Dermis microvascular lymphatic vessel endothelial cell (primary cell): ENCODE measurements at regions not wholly inside any gene's neighbourhood (a gene's known extent, or its start where the extent isn't known, plus 50 kb on each side); places are given as distances from the start of the nearest gene placed in this dataset.
"Not testable (repeated sequence)": the region's sequence is repeated elsewhere in the genome, so short reads cannot be mapped to it uniquely, and the experiment has no call there.

Source experiments
- DNase-seq, 2 donors: peaks; one replicate each; pipeline versions ENCODE4 v3.0.0 to v3.0.0-alpha.2; 2010; ENCODE audit warnings: low read depth in 2 of 2

DNA sequence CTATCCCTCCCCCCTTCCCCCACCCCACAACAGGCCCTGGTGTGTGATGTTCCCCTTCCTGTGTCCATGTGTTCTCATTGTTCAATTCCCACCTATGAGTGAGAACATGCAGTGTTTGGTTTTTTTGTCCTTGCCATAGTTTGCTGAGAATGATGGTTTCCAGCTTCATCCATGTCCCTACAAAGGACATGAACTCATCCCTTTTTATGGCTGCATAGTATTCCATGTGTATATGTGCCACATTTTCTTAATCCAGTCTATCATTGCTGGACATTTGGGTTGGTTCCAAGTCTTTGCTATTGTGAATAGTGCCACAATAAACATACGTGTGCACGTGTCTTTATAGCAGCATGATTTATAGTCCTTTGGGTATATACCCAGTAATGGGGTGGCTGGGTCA is 52.3 kb upstream of the MAN1A2 start:
- DNase-seq = not testable (repeated sequence)

DNA sequence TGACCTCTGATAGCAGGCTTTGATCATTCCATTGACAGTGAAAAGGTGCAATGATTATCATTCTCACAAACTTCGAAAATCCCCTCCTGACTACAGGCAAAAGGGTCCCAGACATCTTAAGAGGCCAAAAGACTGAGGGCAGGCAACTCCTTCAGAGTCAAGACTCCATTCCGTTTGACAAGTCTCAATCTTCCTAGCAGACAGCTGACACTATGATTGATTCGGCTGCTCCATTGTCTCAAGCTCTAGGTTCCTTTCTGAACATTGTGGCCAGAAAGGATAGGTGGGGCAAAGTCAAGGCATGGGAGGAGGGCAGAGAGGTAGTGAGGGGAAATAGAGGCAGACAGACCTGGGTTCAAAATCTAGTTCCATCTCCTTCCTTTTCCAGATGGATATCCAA is 53.7 kb upstream of the MAN1A2 start:
- no peak for DNase-seq

DNA sequence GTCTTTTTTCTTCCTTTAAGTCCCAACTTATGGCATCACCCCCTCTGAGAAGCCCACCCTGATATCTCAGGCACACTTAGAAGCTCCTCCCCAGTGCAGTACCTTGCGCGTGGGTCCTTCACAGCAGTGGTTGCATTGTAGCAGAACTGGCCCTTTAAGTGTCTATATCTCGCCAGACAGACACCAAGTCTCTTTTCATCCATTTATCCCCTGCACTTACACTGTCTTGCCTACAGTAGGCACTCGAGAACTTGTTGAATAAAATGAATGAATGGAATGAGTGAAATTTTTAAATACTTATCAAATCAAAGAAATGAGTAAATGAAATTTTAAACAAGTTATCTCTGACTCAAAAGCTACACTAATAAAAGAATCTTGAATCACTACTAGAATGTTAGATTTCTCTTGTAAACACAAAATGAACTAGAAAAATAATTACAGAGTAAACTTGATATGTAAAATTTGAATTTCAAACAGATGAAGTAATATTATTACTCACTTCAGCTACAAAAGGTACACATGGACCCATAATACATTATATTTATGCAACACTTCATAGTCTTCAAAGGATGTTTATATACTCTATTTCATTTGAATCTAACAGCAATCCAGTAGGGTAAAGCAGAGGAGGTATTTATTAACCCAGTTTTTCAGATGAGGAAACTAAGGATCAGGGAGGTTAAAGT is 54.7 kb upstream of the MAN1A2 start:
- peak; percentile 7 to 47 for DNase-seq

DNA sequence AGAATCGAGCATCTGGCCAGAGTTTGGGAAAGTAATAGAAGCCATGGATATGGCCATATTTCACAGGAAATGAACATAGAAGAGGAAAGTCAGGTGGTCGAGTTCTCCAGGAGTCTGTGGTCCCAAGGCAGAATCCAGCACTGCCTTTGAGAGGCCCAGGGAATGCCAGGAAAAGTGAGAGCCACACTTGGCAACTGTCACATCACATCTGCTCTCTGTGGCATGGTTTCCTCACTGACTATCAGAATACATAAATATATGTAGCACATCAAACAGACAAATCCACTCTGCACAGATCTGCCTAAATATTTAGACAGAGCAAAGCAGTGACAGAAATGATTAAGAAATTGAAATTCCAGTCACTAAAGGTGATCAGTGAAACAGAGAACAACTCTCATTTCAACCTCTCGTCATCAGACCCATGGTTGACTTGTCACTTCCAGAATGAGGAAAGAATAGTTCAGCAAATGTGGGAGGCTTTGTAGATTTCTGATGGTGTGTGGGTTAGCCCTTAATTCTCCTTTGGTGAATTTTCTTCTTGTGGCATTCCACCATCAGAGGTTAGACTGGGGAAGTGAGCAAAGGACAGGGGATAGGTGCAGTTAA is 58.8 kb upstream of the MAN1A2 start:
- no peak for DNase-seq

DNA sequence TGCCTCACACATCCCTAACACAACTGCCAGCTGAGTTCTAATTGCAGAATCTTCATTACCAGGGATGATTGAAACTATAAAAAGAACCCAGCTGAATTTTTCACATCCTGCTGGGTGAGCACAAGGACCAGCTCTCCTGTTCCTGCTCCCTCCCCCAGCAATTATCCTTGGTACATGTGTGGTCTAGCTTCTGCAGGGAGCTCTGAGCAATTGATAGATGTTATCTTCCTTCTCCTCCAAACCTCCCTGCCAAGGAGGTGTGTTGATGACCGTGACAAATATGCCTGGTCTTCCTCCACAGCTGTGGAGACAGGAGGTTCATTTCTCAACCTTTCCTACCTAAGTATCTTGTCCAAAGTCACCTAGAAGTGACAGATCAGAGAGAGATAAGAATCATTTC is 65.3 kb upstream of the MAN1A2 start:
- DNase-seq = no peak

DNA sequence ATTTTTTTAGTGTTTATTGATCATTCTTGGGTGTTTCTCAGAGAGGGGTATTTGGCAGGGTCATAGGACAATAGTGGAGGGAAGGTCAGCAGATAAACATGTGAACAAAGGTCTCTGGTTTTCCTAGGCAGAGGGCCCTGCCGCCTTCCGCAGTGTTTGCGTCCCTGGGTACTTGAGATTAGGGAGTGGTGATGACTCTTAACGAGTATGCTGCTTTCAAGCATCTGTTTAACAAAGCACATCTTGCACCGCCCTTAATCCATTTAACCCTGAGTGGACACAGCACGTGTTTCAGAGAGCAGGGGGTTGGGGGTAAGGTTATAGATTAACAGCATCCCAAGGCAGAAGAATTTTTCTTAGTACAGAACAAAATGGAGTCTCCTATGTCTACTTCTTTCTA is 67.1 kb upstream of the MAN1A2 start:
- DNase-seq = not testable (repeated sequence)

DNA sequence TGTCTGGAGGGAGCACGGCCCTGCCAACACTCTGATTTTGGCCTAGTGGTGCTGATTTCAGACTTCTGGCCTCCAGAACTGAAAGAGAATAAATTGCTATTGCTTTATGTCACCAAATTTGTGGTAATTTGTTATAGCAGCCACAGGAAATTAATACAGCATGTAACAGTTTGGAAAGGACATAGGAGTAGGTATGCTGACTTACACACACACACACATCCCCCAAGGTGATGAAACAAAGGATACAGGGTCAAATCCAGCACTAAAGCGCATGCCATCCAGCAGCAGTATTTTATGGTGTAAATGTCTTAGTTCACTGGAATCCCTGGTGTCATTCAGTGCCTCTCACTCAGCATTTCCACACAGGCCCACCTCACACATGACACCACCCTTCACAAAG is 72.2 kb upstream of the MAN1A2 start:
- DNase-seq = no peak

DNA sequence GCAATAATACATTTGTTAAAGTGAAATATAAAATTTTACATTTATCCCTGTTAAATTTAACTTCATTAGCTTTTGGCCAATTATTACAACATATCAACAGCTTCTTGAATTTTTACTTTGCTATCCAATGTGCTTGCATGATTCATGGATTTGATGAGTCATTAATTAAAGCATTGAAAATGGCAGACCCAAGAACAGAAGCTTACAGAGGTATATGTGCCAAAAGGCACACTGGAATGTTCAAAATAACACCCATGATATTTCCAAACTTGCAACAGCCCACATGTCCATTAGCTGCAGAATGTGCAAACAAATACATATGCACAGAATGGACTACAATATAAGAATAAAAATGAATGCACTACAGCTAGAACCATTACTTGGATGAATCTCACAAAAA is 76.4 kb upstream of the MAN1A2 start:
- DNase-seq = no peak

DNA sequence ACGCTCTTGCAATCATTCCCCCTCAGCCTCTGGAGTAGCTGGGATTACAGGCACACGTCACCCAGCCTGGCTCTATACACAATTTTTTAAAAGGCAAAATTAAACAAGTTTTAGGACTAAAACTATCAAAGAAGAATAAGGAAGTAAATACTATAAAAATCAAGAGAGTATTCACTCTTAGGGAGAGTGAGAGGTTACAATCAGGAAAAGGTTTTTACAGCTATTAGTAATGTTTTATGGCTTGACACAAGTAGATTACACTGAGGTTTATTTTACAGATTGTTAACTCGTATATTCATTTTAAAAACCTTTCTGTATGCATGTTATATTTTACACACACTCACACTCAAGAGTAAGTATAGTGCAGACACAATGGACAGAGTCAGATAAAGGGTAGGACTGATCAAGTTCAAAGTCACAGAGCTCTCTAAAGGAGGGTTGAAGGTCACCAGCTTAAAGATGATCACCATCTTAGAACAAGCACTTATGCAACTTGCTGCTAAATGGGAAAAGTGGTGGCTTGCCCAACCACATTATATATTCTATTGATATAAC is 77.9 kb upstream of the MAN1A2 start:
- no peak for DNase-seq

DNA sequence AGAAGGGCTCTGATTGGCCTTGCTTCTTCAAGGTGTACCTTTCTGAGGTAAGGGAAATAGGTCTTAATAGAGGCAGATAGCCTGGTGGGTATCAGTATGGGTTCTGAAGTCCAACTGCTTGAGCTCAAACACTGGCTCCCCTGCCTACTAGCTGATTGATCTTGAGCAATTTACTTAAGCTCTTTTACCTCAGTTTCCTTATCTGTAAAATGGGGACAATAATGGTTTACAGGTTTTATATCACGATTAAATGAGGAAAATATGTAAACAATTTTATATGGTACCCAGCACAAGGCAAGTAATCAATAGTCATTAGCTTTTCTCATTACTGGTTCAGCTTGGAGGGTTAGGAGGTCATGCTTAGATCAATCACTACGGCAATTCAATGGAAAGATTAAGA is 75.8 kb upstream of the VTCN1 start:
- no peak for DNase-seq

DNA sequence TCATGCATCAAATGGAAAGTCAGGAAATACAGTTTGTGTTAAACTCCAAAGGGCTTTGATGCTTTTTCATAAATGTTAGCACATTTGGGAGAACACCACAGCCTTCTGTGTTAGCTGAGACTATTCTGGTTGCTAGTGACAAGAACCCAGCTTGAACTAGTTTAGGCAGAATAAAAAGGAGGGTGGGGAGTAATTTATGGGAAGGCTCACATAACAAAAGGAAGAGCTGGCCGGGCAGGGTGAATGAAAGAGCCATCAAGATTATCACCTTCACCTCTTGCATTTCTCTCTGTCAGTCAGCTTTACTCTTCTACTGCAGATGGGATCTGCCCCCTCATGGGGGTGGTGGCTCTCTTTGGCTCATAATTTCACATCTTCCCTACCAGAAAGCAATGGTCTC is 75.4 kb upstream of the VTCN1 start:
- DNase-seq = no peak

DNA sequence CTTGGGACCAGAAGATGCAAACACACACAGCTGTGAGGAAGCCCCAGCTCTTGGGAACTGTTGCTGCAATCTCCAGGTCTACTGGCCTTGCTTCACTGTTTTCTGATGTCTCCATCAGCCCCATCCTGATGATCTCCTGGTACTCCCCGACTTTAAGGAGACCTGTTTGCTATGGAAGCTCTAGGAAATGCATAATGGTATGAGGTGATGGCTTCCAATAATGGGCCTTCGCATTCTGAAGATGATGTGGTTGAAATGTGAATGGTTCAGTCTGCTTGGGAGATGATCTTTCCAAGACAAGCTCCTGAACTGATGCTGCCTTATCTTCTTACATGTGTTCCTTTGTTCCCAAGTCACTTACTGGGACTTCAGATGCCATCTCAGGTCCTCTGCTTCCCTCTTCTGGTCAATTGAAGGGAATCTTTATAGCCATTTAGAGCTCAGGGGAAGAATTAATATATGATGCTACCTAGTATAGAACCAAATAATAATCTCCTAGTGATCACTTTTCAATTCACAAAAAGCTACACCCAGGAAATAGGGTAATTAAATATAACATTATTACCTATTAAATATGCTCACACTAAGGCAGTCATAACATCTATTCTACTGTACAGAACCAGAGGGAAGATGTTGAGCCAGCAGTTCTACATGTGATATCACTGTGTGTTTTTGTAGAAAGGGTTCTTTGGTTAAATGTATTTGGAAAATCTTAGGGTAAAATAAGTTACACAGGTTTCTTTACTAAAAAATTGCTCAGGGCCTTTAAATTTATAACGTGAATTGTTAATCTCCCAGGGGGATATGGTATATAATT is 73.9 kb upstream of the VTCN1 start:
- peak; percentile 6 to 58 for DNase-seq

DNA sequence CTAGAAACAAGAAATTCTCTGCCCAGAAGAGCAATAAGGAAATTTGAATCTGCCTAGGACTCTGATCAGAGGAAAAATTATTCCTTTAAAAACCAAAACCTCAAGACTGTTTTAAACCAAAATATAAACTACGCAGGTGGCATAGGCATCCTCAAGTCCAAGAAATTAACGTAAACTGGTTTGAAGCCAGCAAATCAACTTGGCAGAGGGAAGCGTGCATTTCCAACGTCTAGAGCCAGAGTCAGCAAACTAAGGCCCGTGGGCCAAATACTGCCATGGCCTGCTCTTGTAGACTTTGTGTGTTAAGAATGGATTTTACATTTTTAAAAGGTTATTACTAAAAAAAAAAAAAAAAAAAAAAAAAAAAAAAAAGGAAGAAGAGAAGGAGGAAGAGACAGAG is 67.8 kb upstream of the VTCN1 start:
- no peak for DNase-seq

DNA sequence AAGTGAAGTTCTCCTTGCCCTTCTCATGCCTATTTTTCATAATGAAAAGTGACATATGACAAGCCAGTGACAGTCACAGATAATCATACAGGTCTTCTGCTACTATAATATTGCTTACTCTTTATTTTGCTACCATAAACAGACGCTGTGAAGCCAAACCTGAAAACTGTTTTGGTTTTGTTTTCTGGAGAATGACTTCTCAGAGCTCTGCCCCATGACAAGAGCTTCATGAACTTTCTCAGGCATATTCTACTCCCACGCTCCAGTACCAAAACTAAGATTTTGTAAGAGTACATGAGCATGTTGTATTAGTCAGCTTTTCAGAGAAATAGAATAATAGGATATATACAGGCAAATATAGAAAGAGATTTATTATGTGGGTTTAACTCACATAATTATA is 64.3 kb upstream of the VTCN1 start:
- DNase-seq = no peak

DNA sequence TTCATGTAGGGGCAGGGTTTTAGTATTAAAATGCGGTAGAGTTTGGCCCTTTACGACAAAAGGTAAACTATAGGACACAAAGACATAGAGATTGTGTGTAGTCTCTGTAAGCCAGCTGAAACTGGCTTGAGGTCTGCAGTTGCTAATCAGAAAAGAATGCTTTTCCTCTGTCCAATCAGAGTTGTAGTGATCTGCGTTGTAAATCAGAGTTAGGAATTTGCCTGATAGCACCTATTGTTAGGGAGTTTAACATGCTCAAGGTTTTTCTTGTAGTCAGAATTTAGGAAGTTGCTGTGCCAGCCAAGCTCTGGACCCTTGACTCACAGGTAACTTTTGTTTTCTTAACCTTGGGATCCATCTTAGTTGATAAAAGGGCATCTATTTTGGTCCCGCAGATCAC is 61.2 kb upstream of the VTCN1 start:
- DNase-seq = no peak

DNA sequence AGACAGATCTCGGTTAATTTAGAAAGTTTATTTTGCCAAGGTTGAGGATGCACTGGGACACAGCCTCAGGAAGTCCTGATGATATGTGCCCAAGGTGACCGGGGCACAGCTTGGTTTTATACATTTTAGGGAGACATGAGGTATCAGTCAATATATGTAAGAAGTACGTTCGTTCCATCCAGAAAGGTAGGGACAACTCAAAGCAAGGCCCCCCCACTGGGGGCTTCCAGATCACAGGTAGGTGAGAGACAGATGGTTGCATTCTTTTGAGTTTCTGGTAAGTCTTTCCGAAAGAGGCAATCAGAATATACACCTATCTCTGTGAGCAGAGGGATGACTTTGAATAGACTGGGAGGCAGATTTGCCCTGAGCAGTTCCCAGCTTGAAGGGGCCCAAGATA is 60.4 kb upstream of the VTCN1 start:
- no peak for DNase-seq

DNA sequence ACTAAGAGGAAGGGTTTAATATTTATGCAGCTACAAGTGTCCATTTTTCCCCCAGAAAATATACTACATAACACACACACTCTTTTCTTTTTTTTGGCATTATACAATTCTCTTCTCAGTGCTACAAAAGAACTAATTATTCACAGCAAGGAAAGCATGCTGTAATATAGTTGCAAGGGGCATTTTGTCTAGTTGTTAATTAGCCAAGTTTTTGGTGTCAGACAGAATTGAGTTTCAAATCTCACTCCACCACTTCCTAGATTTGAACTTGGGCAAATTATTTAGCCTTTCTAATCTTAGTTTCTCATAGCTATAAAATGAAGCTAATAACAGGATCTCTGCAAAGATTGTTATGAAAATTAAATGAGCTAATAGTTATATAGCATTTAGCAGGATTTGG is 60.0 kb upstream of the VTCN1 start:
- no peak for DNase-seq

DNA sequence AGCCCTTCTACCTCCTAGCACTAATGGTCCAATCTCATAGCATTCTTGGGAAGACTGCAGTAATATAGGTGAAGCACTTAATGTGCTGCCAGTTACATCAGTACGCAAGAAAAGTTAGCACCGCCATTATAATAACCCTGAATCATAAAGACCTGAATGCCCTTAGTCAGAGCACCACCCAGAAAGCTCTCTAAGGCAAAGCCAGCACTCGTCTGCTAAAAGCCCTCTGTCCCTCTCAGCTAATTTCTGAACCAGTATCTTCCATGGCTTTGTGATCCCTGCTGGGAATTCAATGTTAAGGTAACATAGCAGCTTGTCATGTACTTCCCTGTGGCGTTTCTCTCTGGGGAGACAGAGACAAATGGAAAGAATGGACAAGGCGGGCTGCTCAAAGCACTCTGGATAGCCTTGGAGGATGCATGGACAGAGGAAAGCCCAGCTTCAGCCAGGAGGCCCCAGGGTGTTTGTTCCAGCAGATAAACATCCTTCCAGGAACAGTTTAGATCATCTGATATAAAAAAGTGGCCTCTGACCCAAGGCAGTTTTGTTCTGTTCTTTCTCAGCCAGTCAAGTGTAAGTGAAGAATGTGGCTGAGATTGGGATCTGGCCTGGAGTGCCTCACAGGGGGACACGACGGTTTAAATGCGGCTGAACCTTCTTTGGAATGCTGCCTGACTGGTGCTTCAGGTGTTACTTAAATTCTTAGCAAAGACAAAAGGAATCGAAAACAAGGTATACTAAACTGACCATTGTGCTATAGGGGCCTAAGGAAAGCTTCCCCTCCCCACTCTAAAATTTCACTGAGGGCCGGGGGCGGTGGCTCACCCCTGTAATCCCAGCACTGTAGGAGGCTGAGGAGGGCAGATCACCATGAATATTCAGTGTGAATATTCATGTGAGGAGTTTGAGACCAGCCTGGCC is 58.1 kb upstream of the VTCN1 start:
- DNase-seq = no peak

DNA sequence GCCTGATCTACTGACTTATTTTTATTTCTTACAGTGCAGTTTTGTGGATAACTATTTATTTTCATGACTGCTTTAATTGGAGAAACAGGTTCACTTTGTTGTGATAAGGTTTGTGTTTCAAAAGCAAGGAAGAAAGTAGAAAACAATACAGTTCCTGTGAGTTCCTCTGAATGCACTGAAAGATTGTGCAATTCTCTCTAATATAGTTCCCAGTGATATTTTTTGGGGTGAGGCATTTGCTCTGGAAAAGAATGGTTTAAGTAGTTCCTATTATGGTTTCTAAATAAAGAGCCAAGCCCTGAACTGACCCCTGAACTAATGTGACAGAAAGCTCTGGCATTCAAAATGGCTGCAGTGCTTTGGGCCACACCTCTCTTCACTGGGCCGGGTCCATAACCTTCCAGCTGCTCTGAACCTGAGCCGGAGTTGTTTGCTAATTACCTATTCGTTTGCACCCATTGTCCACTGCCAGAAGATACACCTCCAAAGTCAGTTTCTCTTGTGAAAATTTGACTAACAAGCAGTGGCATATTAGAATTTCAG is 56.6 kb upstream of the VTCN1 start:
- no peak for DNase-seq

DNA sequence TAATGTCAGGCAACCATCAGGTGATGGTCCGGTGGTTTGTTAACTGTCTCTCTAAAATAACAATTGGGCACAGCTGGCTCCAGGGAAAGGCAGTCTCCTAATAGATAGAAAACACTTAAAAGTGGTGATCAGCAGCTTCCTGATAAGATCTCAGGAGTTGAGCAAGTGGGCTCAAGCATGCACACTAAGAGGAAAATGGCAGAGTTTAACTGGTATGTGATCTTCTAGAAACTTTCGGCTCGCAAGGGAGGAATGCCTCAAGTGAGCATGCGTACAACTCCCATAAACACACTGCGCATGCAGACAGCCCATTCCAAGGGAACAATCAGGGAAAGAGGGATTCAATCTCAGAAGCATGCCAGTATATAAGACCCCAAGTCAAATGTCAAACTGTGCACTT is 52.2 kb upstream of the VTCN1 start:
- no peak for DNase-seq

DNA sequence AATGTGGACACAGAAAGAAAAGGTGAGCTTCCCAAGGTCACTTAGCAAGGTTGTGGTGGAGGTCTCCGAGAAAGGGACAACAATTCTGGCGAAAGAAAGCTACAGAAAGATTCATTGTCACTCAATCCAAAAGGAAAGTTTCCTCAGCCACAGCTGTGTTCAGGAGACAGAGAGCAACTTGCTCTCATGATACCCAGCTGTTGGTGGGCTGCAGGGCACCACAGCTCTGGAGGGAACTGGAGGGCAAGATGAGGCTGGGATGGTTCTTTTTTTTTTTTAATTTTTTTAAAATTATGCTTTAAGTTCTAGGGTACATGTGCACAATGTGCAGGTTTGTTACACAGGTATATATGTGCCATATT is 50.7 kb upstream of the VTCN1 start:
- no peak for DNase-seq
